ENCODE measurements at regions not wholly inside any gene's neighbourhood (a gene's known extent, or its start where the extent isn't known, plus 50 kb on each side); places are given as distances from the start of the nearest gene placed in this dataset.

DNA sequence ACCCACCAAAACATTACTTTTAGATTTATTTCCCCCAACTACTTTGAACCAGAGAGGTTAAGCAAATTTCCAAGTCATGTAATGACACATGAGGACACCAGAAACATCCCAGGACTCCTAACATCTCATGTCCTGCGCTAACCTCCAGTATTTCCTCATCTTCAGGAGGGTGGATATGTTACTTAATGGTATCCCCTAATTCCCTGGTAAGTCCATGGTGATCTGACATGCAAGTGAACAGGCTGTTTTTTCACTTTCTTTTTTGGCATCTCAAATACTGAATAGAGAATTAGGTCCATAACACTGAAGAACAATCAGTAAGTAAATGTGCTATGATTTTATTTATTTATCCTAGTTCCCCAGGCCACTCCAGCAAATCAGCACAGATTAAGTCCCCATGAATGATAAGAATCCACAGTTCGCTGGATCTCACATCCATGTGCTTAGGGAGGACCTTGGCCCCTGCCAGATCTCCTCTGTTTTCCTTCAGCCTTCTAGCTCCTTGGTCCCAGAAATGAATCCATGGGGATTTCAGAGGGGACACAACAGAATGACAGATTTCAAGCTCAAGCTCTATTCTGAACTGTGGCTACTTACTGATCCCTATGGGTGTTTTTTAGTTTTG is 334.6 kb downstream of the CDC5L start:
- TF ChIP-seq EZH2 (IDR thresholded peaks at IDR 0.05; ENCODE audit: insufficient read depth, poor library complexity, severe bottlenecking): no peak
- TF ChIP-seq EZH2phosphoT487 (IDR thresholded peaks at IDR 0.05; ENCODE audit: insufficient read depth, low read depth): no peak

All from GM23248 (cell line).